ENCODE measurements at regions not wholly inside any gene's neighbourhood (a gene's known extent, or its start where the extent isn't known, plus 50 kb on each side); places are given as distances from the start of the nearest gene placed in this dataset.

- no peak overlapping the region for H2AFZ ChIP-seq (ENCODE audit: low read depth)
- H3K9ac ChIP-seq, result no peak overlapping the region
- peak overlapping the region; percentile 31 to 48; a peak in 3 of 4 replicates for H3K27ac ChIP-seq (ENCODE audit: low read depth in 2 of 2, low read length in 1 of 2)
- H4K20me1 ChIP-seq (ENCODE audit: insufficient read depth), result no peaks in the 10 kb centered on the region
- ChIA-PET CTCF (no interaction called here), POLR2A (no interaction called here)
- H3K27me3 ChIP-seq (ENCODE audit: insufficient read depth), result no peaks in the 10 kb centered on the region
- peaks cover 3% of the 10 kb centered on the region for H3F3A ChIP-seq (replicated peaks; ENCODE audit: insufficient read depth)
- no peaks in the 10 kb centered on the region for H3K36me3 ChIP-seq (replicated peaks in 1 of 2; ENCODE audit: control insufficient read depth in 1 of 2, insufficient read depth in 2 of 2, low read length in 1 of 2)
- no peak for DNase-seq
- no peak overlapping the region for H3K4me3 ChIP-seq (ENCODE audit: low read depth in 2 of 2, low read length in 1 of 2)
- peaks cover 6 to 20% of the 10 kb centered on the region in 2 experiments for H3K4me1 ChIP-seq (ENCODE audit: control insufficient read depth in 1 of 2, insufficient read depth in 2 of 2, low read depth in 1 of 2, low read length in 1 of 2)
- no peaks in the 10 kb centered on the region for H3K9me2 ChIP-seq
- H3K9me3 ChIP-seq, result no peaks in the 10 kb centered on the region
- H3K79me2 ChIP-seq (ENCODE audit: insufficient read depth), result no peaks in the 10 kb centered on the region
- no peak overlapping the region for H3K4me2 ChIP-seq
- TF ChIP-seq JUND (IDR thresholded peaks at IDR 0.05), result peak; percentile 66
- TF ChIP-seq RXRA (IDR thresholded peaks at IDR 0.05; ENCODE audit: borderline replicate concordance, low read depth), result no peak
- no peak for TF ChIP-seq USF2 (IDR thresholded peaks at IDR 0.05; ENCODE audit: borderline replicate concordance, low read depth, low read length)
- no peak for TF ChIP-seq MXI1 (IDR thresholded peaks at IDR 0.05; ENCODE audit: low read depth, low read length)
- TF ChIP-seq FOXM1 (IDR thresholded peaks at IDR 0.05; ENCODE audit: low read depth), result no peak
- no peak for TF ChIP-seq RAD21 (IDR thresholded peaks at IDR 0.05; ENCODE audit: low read length)
- no peak for TF ChIP-seq REST (IDR thresholded peaks at IDR 0.05; ENCODE audit: low read depth, low read length)
- TF ChIP-seq RCOR1 (IDR thresholded peaks at IDR 0.05; ENCODE audit: low read length), result no peak
- TF ChIP-seq FOXJ3 (CRISPR knock-in tag; IDR thresholded peaks at IDR 0.05), result no peak
- TF ChIP-seq GABPA (IDR thresholded peaks at IDR 0.05; ENCODE audit: low read depth), result no peak
- TF ChIP-seq POLR2AphosphoS5 (IDR thresholded peaks at IDR 0.05; ENCODE audit: low read depth, low read length), result 0 out of 2 replicates have a peak, but pooled peaks have one; percentile 20
- TF ChIP-seq ZBTB33 (IDR thresholded peaks at IDR 0.05; ENCODE audit: borderline replicate concordance, low read depth), result no peak
- no peak for TF ChIP-seq MEF2A (IDR thresholded peaks at IDR 0.05; ENCODE audit: borderline replicate concordance, low read depth)
- TF ChIP-seq IRF3 (IDR thresholded peaks at IDR 0.05; ENCODE audit: low read depth, low read length), result no peak
- TF ChIP-seq NFIC (IDR thresholded peaks at IDR 0.05; ENCODE audit: borderline replicate concordance), result peak; percentile 41; the same call in 1 of the 2 replicates
- TF ChIP-seq PBX3 (IDR thresholded peaks at IDR 0.05), result peak; percentile 53; the same call in 1 of the 2 replicates
- no peak for TF ChIP-seq RFX5 (IDR thresholded peaks at IDR 0.05; ENCODE audit: low read length)
- no peak for TF ChIP-seq EZH2phosphoT487 (IDR thresholded peaks at IDR 0.05; ENCODE audit: borderline replicate concordance, low read depth)
- no peak for TF ChIP-seq NRF1 (IDR thresholded peaks at IDR 0.05; ENCODE audit: low read depth, low read length)
- TF ChIP-seq TCF12 (IDR thresholded peaks at IDR 0.05), result peak; percentile 67
- TF ChIP-seq SIN3A (IDR thresholded peaks at IDR 0.05; ENCODE audit: borderline replicate concordance, low read depth, low read length), result no peak
- TF ChIP-seq MAX (IDR thresholded peaks at IDR 0.05; ENCODE audit: low read depth), result no peak
- no peak for TF ChIP-seq ELF1 (IDR thresholded peaks at IDR 0.05)
- no peak for TF ChIP-seq SMC3 (IDR thresholded peaks at IDR 0.05; ENCODE audit: low read depth, low read length)
- no peak for TF ChIP-seq TAF1 (IDR thresholded peaks at IDR 0.05; ENCODE audit: borderline replicate concordance, low read depth, low read length)
- no peak for TF ChIP-seq YY1 (IDR thresholded peaks at IDR 0.05; ENCODE audit: low read depth)
Measured at GRCh38 chr1:222910699-222911098, 95.9 kb downstream of the DISP1 start.
